GM19025 (cell line): ENCODE measurements at regions not wholly inside any gene's neighbourhood (a gene's known extent, or its start where the extent isn't known, plus 50 kb on each side); places are given as distances from the start of the nearest gene placed in this dataset.

Experiments
- ATAC-seq: cut with Tn5 transposase; IDR thresholded peaks from one replicate; pipeline ENCODE4 v1.9.1; 2021; ENCODE audit warnings: mild to moderate bottlenecking, low read depth, moderate library complexity; ENCODE audit not compliant: unreplicated experiment

- ATAC-seq: no peak
Observed at GRCh38 chr3:148433665-148434064, 264.0 kb upstream of the AGTR1 start.

GRCh38 chr3:148435534-148435933, 262.2 kb upstream of the AGTR1 start:
- ATAC-seq: no peak

- ATAC-seq: no peak
Observed at GRCh38 chr3:148439254-148439822, 258.4 kb upstream of the AGTR1 start.

- no peak for ATAC-seq
Observed at GRCh38 chr3:148441191-148441590, 256.5 kb upstream of the AGTR1 start.

- no peak for ATAC-seq
Observed at GRCh38 chr3:148450819-148451218, 246.9 kb upstream of the AGTR1 start.

- no peak for ATAC-seq
Observed at GRCh38 chr3:148451969-148452368, 245.7 kb upstream of the AGTR1 start.

GRCh38 chr3:148453781-148454191, 243.9 kb upstream of the AGTR1 start:
- no peak for ATAC-seq

- no peak for ATAC-seq
Observed at GRCh38 chr3:148455098-148455497, 242.6 kb upstream of the AGTR1 start.

GRCh38 chr3:148457886-148458285, 239.8 kb upstream of the AGTR1 start:
- no peak for ATAC-seq

GRCh38 chr3:148459931-148460513, 237.7 kb upstream of the AGTR1 start:
- ATAC-seq: no peak

- ATAC-seq: no peak
Observed at GRCh38 chr3:148460686-148461085, 237.0 kb upstream of the AGTR1 start.

- no peak for ATAC-seq
Observed at GRCh38 chr3:148464246-148464645, 233.5 kb upstream of the AGTR1 start.

GRCh38 chr3:148466143-148466542, 231.6 kb upstream of the AGTR1 start:
- no peak for ATAC-seq

GRCh38 chr3:148466980-148467740, 230.5 kb upstream of the AGTR1 start:
- ATAC-seq: no peak

GRCh38 chr3:148477375-148477774, 220.3 kb upstream of the AGTR1 start:
- no peak for ATAC-seq

GRCh38 chr3:148493631-148494030, 204.1 kb upstream of the AGTR1 start:
- ATAC-seq: no peak

- no peak for ATAC-seq
Observed at GRCh38 chr3:148494451-148494850, 203.3 kb upstream of the AGTR1 start.

- no peak for ATAC-seq
Observed at GRCh38 chr3:148500881-148501280, 196.8 kb upstream of the AGTR1 start.

GRCh38 chr3:148510116-148510515, 187.6 kb upstream of the AGTR1 start:
- ATAC-seq: no peak

GRCh38 chr3:148510561-148510960, 187.1 kb upstream of the AGTR1 start:
- ATAC-seq: no peak

- ATAC-seq: no peak
Observed at GRCh38 chr3:148512648-148513047, 185.1 kb upstream of the AGTR1 start.

GRCh38 chr3:148513096-148513543, 184.6 kb upstream of the AGTR1 start:
- no peak for ATAC-seq
